Stimulated activated naive CD4-positive, alpha-beta T cell treated with Interleukin-2 at 50 U/mL for 16 hours (primary cell): ENCODE measurements at regions not wholly inside any gene's neighbourhood (a gene's known extent, or its start where the extent isn't known, plus 50 kb on each side); places are given as distances from the start of the nearest gene placed in this dataset.

Source experiments
- DNase-seq: peaks from one replicate; lab custom pipeline; 2025; lab: John Stamatoyannopoulos, UW

DNA sequence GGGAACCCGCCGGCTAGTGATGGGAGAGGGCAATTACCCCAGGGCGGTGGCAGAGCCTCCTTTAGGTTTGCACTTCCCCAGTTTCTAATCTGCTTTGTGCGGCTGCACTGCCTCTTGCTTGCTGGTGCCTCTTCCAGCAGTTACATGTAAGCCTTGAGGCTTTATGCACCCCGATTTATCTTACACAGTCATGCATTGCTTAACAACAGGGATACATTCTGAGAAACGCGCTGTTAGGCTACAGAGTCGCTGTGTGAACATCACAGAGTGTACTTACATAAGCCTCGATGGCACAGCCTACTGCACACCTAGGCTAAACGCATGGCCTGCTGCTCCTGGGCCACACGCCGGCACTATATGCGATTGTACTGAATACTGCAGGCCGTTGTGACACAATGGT, 155.6 kb upstream of the MKI67 start:
- DNase-seq, result no peak

DNA sequence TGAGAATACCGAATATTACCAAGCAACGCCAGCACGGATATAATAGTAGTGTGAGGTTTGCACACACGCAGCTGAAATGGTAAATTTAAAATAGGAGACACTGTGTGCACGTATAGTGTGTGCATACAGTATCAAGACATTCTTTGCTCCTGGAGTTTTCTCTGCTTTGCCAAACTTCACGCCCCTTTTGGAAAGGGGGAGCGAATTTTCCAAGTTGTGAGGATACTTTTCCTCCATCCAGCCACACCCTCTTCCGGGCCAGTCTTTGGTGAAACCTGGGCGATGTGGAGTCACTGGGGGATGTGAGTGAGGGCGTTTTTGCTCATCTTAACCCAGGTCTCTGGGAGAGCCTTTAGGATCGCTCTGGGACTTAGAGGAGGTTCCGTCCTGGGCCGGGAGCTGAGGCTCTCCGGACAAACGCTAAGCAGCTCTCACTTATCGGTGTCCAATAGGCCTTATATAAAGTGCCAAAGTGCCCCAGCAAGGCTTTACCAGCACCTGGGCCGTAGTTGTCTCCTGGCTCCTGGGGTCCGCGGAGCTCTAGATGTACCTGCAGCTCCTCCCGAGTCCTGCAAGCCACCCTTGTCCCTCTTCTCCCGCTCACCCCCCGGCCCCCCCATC, 160.0 kb upstream of the MKI67 start:
- no peak for DNase-seq

DNA sequence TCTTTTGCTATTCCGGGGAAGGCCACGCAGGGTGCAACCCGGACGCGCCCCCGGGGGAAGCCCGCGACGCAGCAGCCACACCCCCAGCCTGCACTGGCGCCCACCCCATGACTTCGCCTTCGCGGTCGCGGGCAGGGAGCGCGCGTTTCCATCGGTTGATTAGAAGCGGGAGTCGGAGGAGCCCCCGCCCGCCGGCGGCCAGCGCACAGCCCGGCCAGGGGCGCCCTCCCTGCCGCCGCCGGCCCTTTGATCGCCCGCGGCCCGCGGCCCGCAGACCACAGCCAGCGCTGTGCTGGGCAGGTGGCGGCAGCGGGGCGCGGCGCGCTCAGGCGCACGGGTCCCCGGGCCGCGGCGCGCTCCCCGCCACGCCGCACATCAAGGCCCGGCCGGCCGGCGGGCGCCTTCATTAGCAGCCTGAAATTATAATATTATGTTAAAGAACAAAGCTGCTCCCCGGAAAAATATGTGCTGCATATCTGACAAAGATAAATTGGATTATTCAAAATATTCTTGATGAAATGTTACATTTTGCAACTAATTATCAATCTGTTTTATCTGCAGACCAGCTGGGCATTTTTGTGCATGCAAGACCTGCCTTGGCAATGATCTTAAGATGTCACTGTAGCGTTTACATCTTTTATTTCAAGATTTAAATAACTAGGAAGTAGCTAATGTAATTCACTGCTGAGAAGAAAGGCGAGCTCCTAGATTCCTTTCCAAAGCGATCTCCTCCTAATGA, 160.7 kb upstream of the MKI67 start:
- no peak for DNase-seq

DNA sequence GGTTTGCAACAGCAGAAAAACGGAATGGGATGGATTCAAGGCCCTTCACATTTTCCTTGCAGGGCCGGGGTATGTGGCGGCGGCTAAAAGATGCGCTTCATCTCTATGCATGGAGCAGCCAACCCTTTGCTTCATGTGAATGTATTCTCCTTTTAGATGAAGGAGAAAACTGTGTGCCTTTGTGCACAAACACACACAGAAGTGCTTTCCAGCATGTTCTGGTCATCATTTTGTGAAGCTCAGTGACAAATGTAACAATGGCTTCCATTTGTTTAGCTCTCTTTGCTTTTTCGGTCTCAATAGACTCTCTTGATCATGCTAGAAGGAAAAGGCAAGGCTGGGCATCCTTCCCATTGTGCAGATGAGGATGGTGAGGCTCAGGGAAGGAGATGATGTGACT, 161.7 kb upstream of the MKI67 start:
- no peak for DNase-seq

DNA sequence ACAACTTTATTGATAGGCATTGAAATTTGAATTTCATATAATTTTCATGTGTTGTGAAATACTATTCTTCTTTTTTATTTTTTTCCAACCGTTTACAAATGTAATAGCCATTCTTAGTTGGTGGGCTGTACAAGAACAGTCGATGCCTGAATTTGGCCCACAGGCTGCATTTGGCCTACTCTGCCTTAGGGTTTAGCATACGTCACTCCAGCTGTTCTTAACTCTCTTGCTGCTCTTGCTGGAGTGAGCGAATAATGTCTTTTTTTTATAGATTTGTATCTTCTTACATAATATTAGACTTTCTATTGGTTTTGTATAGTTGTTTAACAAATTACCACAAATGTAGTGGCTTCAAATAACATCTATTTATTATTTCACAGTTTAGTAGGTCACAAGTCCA, 163.4 kb upstream of the MKI67 start:
- no peak for DNase-seq

GRCh38 chr10:128295003-128295402, 168.8 kb upstream of the MKI67 start:
- DNase-seq, result no peak

- no peak for DNase-seq
These were observed 170.2 kb upstream of the MKI67 start for GRCh38 chr10:128296253-128297007.

DNA sequence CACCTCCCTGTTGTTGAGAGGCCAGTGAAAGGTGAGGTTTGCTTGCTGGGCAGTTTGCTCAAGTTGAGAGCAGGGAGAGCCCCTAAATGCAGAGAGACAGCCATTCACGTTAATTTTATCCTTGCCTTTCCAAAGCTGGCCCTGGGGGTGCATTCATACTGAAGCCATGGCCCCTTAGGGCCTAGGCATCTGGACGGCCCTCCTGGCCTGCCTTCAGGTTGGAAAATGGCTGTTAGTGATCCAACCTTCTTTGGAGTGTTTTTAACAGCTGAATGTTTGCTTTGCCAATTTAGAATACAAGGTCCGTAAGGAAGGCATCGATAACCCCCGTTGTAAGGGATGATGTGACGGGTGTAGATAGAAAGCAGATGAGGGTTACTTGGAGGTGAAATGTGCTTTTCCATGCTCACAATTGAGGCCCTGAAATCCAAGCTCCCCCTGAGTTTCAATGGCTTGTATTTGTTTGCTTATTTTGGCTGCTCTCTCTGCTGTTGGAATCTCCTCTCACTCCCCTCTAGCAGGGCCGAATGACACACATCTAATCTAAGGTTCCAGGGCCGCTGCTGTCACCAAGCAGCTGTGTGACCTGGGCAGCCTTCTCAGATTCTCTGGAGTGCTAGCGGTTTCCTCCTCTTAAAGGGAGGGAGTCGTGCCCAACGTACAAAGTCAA, 171.6 kb upstream of the MKI67 start:
- DNase-seq, result no peak

- no peak for DNase-seq
These were observed 172.4 kb upstream of the MKI67 start for GRCh38 chr10:128298587-128298986.

- DNase-seq, result no peak
These were observed 174.1 kb upstream of the MKI67 start for GRCh38 chr10:128300290-128300824.

GRCh38 chr10:128301051-128301450, 174.8 kb upstream of the MKI67 start:
- DNase-seq, result no peak

- DNase-seq, result no peak
These were observed 176.6 kb upstream of the MKI67 start for GRCh38 chr10:128302808-128303207.

GRCh38 chr10:128304271-128304670, 178.0 kb upstream of the MKI67 start:
- DNase-seq, result no peak

DNA sequence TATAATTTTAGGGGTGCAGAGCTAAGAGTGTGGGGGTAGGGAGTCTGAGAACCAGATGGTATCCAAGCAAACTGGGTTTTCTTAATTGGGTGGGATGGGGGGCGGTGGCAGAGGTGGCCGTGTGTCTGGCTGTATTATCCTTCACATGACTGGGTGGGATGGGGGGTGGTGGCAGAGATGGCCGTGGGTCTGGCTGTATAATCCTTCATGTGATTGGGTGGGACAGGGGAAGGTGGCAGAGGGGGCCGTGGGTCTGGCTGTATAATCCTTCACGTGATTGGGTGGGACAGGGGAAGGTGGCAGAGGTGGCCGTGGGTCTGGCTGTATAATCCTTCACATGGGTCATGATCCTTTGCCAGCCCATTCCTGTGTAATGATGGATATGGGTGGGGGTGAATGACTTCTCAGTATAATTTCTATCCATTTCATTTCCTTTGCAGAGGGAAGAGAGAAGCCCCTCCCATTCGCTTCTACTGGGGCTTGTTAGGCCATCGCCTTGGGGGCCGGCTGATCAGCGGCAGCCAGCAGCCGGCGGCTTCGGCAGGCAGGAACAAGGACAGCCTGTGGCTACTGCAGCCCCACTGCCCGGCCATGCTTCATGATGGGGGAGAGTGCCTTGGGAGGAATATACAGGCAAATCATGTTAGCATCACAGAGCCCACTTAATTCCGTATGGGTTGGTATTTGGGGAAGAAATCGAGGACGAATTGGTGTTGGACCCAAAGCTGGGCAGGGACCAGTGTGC, 179.6 kb upstream of the MKI67 start:
- DNase-seq, result no peak

- no peak for DNase-seq
These were observed 180.3 kb upstream of the MKI67 start for GRCh38 chr10:128306535-128306934.

GRCh38 chr10:128306966-128307365, 180.7 kb upstream of the MKI67 start:
- no peak for DNase-seq

GRCh38 chr10:128307820-128308219, 181.6 kb upstream of the MKI67 start:
- DNase-seq, result no peak

DNA sequence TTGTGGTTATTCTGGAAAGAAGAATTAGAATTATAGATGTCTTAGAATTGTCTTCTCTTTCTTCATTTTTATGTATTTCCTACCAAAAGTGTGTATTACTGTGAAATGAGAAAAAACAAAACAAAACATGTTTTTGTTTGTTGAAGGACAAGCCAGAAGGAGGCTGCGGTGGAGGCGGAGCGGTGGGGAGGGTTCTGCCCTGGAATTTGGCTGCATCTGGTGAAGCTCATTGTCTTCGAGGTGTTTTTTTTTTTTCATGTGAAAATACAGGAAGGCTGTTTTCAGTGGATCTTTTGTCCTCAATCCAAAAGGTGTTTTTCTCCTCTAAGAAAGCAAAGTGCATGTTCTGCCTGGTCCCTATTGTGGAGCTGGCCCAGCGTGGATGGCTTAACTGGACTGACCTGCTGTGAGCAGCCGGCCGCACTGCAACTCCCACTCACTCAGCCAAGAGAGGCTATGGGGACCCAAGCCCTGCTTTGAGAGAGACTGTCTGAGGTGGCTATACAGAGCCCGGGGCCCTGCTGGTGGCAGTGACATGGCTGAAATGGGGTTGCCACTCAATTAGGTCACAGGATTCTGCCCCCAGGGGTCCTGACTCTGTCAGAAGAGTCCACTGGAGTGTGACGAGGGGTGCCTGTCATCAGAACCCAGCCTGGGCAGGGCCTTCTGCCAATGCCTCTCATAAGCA, 184.9 kb upstream of the MKI67 start:
- no peak for DNase-seq

DNA sequence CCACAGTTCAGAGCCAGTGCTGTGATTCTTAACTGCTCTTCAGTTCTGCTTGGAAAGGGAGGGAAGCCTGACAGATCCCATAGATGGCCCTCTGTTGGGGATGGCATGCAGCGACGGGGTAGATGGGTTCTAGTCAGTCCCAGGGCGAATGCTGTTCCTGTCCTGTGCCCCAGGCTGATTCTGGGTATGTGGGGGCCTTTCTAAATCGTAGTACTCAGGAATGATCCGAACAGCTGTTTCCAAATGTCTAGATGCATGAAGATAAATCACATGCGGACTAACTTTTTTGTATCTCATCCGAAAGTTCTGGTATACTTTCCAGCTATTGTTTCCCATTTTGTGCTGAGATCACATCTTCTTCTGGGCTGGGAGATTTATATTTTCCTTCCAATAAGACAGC, 186.0 kb upstream of the MKI67 start:
- DNase-seq, result no peak

DNA sequence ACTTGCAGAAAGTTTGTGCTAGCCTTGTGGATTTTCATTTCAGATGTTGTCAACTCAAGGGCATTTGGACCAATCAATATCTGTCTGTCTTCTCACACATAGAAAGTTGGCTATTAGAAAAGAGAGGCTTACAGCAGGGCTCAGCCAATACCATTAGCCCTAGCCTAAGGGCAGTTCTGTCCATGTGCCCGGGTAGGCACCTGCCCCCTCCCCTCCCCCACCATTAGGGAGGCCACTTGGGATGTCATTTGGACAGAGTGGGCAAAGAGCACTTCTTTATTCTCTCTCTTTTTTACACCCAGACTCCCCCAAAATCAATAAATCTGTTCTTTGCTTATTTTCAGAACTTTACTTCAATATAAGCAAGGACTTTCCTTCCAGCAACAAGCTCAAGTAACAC, 188.5 kb upstream of the MKI67 start:
- no peak for DNase-seq

DNA sequence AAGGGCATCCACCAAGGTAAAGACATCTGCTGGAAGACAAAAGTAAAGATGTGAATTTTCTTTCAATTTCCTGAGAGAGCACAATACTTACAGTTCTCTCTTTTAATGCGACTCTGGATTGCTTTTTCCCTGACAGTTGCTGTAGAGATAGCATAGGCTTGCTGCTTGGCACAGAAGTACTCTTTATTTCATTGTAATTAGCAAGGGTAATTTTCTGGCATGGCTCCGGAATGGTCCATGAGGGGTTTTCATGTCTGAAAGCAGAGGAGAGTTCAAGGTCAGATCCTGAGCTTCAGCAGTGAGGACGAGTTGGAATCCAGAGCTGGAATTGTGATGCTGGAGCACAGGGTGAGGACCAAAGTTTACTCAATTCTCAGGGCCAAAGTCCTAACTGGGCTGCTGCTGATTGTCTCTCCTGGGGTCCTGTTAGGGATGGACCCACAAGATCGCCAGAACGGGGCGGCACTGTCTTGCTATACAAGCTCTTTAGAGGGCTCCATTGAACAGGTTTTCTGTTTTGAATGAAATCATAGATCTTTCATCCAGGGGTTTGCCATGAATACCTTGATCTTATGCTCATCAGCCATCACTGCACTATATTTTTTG, 190.0 kb upstream of the MKI67 start:
- DNase-seq, result no peak
